Endothelial cell of umbilical vein (primary cell): ENCODE measurements at regions not wholly inside any gene's neighbourhood (a gene's known extent, or its start where the extent isn't known, plus 50 kb on each side); places are given as distances from the start of the nearest gene placed in this dataset.

Experiments
- BruUV-seq: library from RNA; stranded (reverse); fragments of 400-500 nt; replicated peaks from 2 replicates; lab custom pipeline; 2021; lab: Mats Ljungman, UMichigan
- CTCF ChIA-PET: fragments of 300-600, 350-600 bp; sonication (Branson Sonifier 250); formaldehyde crosslinking; loops from one replicate; lab custom pipeline; 2021; ENCODE audit warnings: antibody characterized with exemption, inconsistent platforms; lab: Charles Lee
- POLR2A ChIA-PET: fragments of 300-600, 350-600 bp; sonication (Branson Sonifier 250); formaldehyde crosslinking; loops from one replicate; lab custom pipeline; 2021; ENCODE audit warnings: antibody characterized with exemption, inconsistent platforms; lab: Charles Lee
- DNase-seq: peaks from one replicate; pipeline ENCODE4 v3.0.0-alpha.2; 2011; ENCODE audit warnings: low read depth, low spot score
- FAIRE-seq: peaks from 2 replicates; lab custom pipeline; 2011; peaks lifted over from hg19 to GRCh38; lab: Jason Lieb, UNC
- H2AFZ ChIP-seq: 2 replicates; pipeline ENCODE4 v1.6.0; 2012; ENCODE audit warnings: low read depth, low read length, control low read depth, inconsistent platforms
- H3K27ac ChIP-seq: 2 replicates; pipeline ENCODE4 v1.5.1; 2011; ENCODE audit warnings: low read depth, mild to moderate bottlenecking, control low read depth, low read length, moderate library complexity; ENCODE audit not compliant: insufficient read depth
- H3K27me3 ChIP-seq, 2 experiments: 2 replicates each; pipeline versions ENCODE4 v1.6.0 to v1.6.1; 2011; ENCODE audit warnings: low read length in 2 of 2, mixed read lengths in 1 of 2; ENCODE audit not compliant: control insufficient read depth in 2 of 2, insufficient read depth in 2 of 2
- H3K36me3 ChIP-seq, 2 experiments: 2 replicates in 1 of 2; 3 replicates in 1 of 2; pipeline ENCODE4 v1.5.1; 2011; ENCODE audit warnings: low read length in 2 of 2, mild to moderate bottlenecking in 1 of 2, moderate library complexity in 1 of 2; ENCODE audit not compliant: control insufficient read depth in 2 of 2, insufficient read depth in 2 of 2; ENCODE audit errors: extremely low read depth in 1 of 2
- H3K4me1 ChIP-seq: 3 replicates; pipeline ENCODE4 v1.5.1; 2011; ENCODE audit warnings: mild to moderate bottlenecking, low read length; ENCODE audit not compliant: control insufficient read depth, insufficient read depth; ENCODE audit errors: extremely low read depth
- H3K4me2 ChIP-seq: 2 replicates; pipeline ENCODE4 v1.6.1; 2011; ENCODE audit warnings: low read length, control low read depth, mixed read lengths; ENCODE audit not compliant: insufficient read depth
- H3K4me3 ChIP-seq, 3 experiments: fragments of 200-600 bp in 1 of 3; sonication (generic), shearing (Covaris generic) in 1 of 3; replicated peaks in 1 of 3; 2 replicates each; pipeline ENCODE4 v1.5.1; 2011 to 2016; ENCODE audit warnings: control low read depth in 3 of 3, low read length in 3 of 3, mild to moderate bottlenecking in 2 of 3, inconsistent platforms in 1 of 3, low read depth in 1 of 3, moderate library complexity in 1 of 3; ENCODE audit not compliant: insufficient read depth in 1 of 3
- H3K79me2 ChIP-seq: 2 replicates; pipeline ENCODE4 v1.6.0; 2012; ENCODE audit warnings: low read length, inconsistent platforms; ENCODE audit not compliant: control insufficient read depth, insufficient read depth
- H3K9ac ChIP-seq: replicated peaks from 2 replicates; pipeline ENCODE3; 2011; ENCODE audit warnings: low read length, control low read depth; ENCODE audit not compliant: insufficient read depth; ENCODE audit errors: extremely low read depth
- H3K9me1 ChIP-seq: replicated peaks from 3 replicates; pipeline ENCODE4 v1.6.0; 2011; ENCODE audit warnings: mild to moderate bottlenecking, low read length; ENCODE audit not compliant: control insufficient read depth, insufficient read depth; ENCODE audit errors: extremely low read depth
- H3K9me3 ChIP-seq: replicated peaks from 2 replicates; pipeline ENCODE4 v1.5.1; 2012; ENCODE audit warnings: low read length, inconsistent platforms; ENCODE audit not compliant: control insufficient read depth, insufficient read depth
- H4K20me1 ChIP-seq: replicated peaks from 2 replicates; pipeline ENCODE3; 2011; ENCODE audit warnings: mild to moderate bottlenecking, low read length; ENCODE audit not compliant: control insufficient read depth, insufficient read depth; ENCODE audit errors: extremely low read depth
- CTCF ChIP-seq, 2 donors: IDR thresholded peaks; 1 replicate in 1 of 2; 2 replicates in 1 of 2; pipeline ENCODE4 v1.5.1; 2011; ENCODE audit warnings: low read length in 2 of 2, mild to moderate bottlenecking in 2 of 2, moderate library complexity in 2 of 2, control low read depth in 1 of 2, inconsistent platforms in 1 of 2, low read depth in 1 of 2; ENCODE audit not compliant: insufficient read depth in 1 of 2; ENCODE audit errors: extremely low read depth in 1 of 2
- EZH2 ChIP-seq: IDR thresholded peaks from 2 replicates; pipeline ENCODE4 v1.6.1; 2012; ENCODE audit warnings: borderline replicate concordance, low read depth, mild to moderate bottlenecking, moderate library complexity, low read length, inconsistent platforms; ENCODE audit not compliant: severe bottlenecking
- FOS ChIP-seq: IDR thresholded peaks from 2 replicates; pipeline ENCODE4 v1.6.1; 2011; ENCODE audit warnings: mild to moderate bottlenecking, low read length, moderate library complexity, borderline replicate concordance; ENCODE audit not compliant: insufficient read depth
- GATA2 ChIP-seq: IDR thresholded peaks from 2 replicates; pipeline ENCODE4 v1.7.0; 2011; ENCODE audit warnings: low read depth, mild to moderate bottlenecking, moderate library complexity, mixed read lengths, low read length; ENCODE audit not compliant: insufficient read length, insufficient read depth
- JUN ChIP-seq: IDR thresholded peaks from 2 replicates; pipeline ENCODE4 v1.6.1; 2011; ENCODE audit warnings: borderline replicate concordance, low read depth; ENCODE audit not compliant: insufficient read length, insufficient read depth
- MAX ChIP-seq: IDR thresholded peaks from 2 replicates; pipeline ENCODE4 v1.6.1; 2011; ENCODE audit not compliant: insufficient read depth, insufficient read length
- MYC ChIP-seq: IDR thresholded peaks from one replicate; pipeline ENCODE4 v1.6.1; 2011; ENCODE audit warnings: mild to moderate bottlenecking, low read depth, low read length
- POLR2A ChIP-seq: IDR thresholded peaks from 2 replicates; pipeline ENCODE4 v1.6.1; 2012; ENCODE audit warnings: low read depth, mild to moderate bottlenecking, control low read depth, low read length
- POLR2AphosphoS5 ChIP-seq: IDR thresholded peaks from 2 replicates; pipeline ENCODE4 v1.6.1; 2012; ENCODE audit warnings: low read depth, mild to moderate bottlenecking, control low read depth, low read length, moderate library complexity; ENCODE audit not compliant: insufficient read depth
- dilution Hi-C: fragments of 300-500 bp; cut with MboI; formaldehyde crosslinking; loops from one replicate; pipeline ENCODE4 v1.15.0; 2019; ENCODE audit warnings: low sequenced_read_pairs; ENCODE audit not compliant: extremely low pct_ligation_motif_present
- intact Hi-C: fragments of 100-400 bp; cut with micrococcal nuclease; formaldehyde crosslinking; loops from one replicate; pipeline ENCODE4 v1.10.0; 2022

GRCh38 chr10:60648761-60649160, 129.5 kb upstream of the CDK1 start:
- ChIA-PET CTCF (interaction anchor here (0.8 to 4.4 kb wide), 8 partner anchors 13 to 1022 kb away, joined by 3 to 44 read pairs (median 4); no protein-coding TSS in a partner anchor), POLR2A (no interaction called here)
- no peak overlapping the region for H3K9ac ChIP-seq
- DNase-seq (no peak), FAIRE-seq (no peak)
- no peak for TF ChIP-seq JUN
- TF ChIP-seq MYC: no peak
- no peak for TF ChIP-seq EZH2
- no peak for TF ChIP-seq FOS
- no peak for TF ChIP-seq POLR2A
- no peak for TF ChIP-seq MAX
- H4K20me1 ChIP-seq: no peaks in the 10 kb centered on the region
- no peak overlapping the region for H2AFZ ChIP-seq
- no peaks in the 10 kb centered on the region for H3K79me2 ChIP-seq
- BruUV-seq: no TSS peak
- no peaks in the 10 kb centered on the region for H3K9me1 ChIP-seq
- H3K4me3 ChIP-seq: no peak overlapping the region
- no peaks in the 10 kb centered on the region for H3K27me3 ChIP-seq
- no peak overlapping the region for H3K4me2 ChIP-seq
- no peak overlapping the region for H3K27ac ChIP-seq
- intact Hi-C loops: loop anchor here (5.0 kb wide), 1 partner anchor 441 kb away; no protein-coding TSS in a partner anchor
- dilution Hi-C loops: no loop called here
- H3K9me3 ChIP-seq: no peaks in the 10 kb centered on the region
- H3K36me3 ChIP-seq: no peaks in the 10 kb centered on the region
- no peaks in the 10 kb centered on the region for H3K4me1 ChIP-seq

GRCh38 chr10:60646966-60647796, 131.1 kb upstream of the CDK1 start:
- no peaks in the 10 kb centered on the region for H3K9me1 ChIP-seq
- peak; percentile 81 for FAIRE-seq
- no peaks in the 10 kb centered on the region for H3K27me3 ChIP-seq
- DNase-seq: peak; percentile 65
- dilution Hi-C loops (no loop called here), intact Hi-C loops (loop anchor here (1.0 to 5.0 kb wide), 5 partner anchors 98 to 1020 kb away; no protein-coding TSS in a partner anchor)
- H4K20me1 ChIP-seq: no peaks in the 10 kb centered on the region
- no peaks in the 10 kb centered on the region for H3K9me3 ChIP-seq
- no peaks in the 10 kb centered on the region for H3K4me1 ChIP-seq
- H3K4me2 ChIP-seq: no peak overlapping the region
- ChIA-PET CTCF (interaction anchor here (0.7 to 4.4 kb wide), 12 partner anchors 9 to 1021 kb away, joined by 3 to 63 read pairs (median 4); no protein-coding TSS in a partner anchor), POLR2A (no interaction called here)
- BruUV-seq: no TSS peak
- H3K36me3 ChIP-seq: no peaks in the 10 kb centered on the region
- no peak overlapping the region for H3K27ac ChIP-seq
- no peak overlapping the region for H2AFZ ChIP-seq
- H3K9ac ChIP-seq: no peak overlapping the region
- H3K4me3 ChIP-seq: no peak overlapping the region
- no peaks in the 10 kb centered on the region for H3K79me2 ChIP-seq
- TF ChIP-seq FOS (no peak), JUN (no peak), GATA2 (no peak), MAX (no peak), POLR2A (no peak), EZH2 (no peak), CTCF (IDR thresholded peaks at IDR 0.05; ENCODE audit: extremely low read depth in 1 of 2, insufficient read depth in 1 of 2, low read depth in 1 of 2, low read length in 2 of 2) (peak; percentile 34 to 43), POLR2AphosphoS5 (no peak)
